Endothelial cell (in vitro differentiated cells): ENCODE measurements at regions not wholly inside any gene's neighbourhood (a gene's known extent, or its start where the extent isn't known, plus 50 kb on each side); places are given as distances from the start of the nearest gene placed in this dataset.

Source experiments
- DNase-seq: peaks from one replicate; pipeline ENCODE4 v3.0.0; 2021; ENCODE audit warnings: low spot score
- H3K27ac Mint-ChIP-seq: one replicate; pipeline ENCODE4 v1.8.0; 2021; ENCODE audit warnings: mixed read lengths, inconsistent platforms; ENCODE audit not compliant: unreplicated experiment
- H3K27me3 Mint-ChIP-seq: one replicate; pipeline ENCODE4 v1.8.0; 2021; ENCODE audit warnings: mild to moderate bottlenecking, moderate library complexity, mixed read lengths, inconsistent platforms; ENCODE audit not compliant: unreplicated experiment
- H3K36me3 Mint-ChIP-seq: one replicate; pipeline ENCODE4 v1.8.0; 2021; ENCODE audit warnings: mild to moderate bottlenecking, low read depth, mixed read lengths, inconsistent platforms; ENCODE audit not compliant: unreplicated experiment
- H3K4me1 Mint-ChIP-seq: one replicate; pipeline ENCODE4 v1.8.0; 2021; ENCODE audit warnings: mild to moderate bottlenecking, mixed read lengths, inconsistent platforms; ENCODE audit not compliant: unreplicated experiment
- H3K4me3 Mint-ChIP-seq: one replicate; pipeline ENCODE4 v1.8.0; 2021; ENCODE audit warnings: mild to moderate bottlenecking, mixed read lengths, inconsistent platforms; ENCODE audit not compliant: unreplicated experiment
- H3K9me3 Mint-ChIP-seq: one replicate; pipeline ENCODE4 v1.8.0; 2021; ENCODE audit warnings: mixed read lengths, inconsistent platforms; ENCODE audit not compliant: unreplicated experiment
- TF ChIP-seq, protein P1 (sequence below): fragments of 200-600 bp; sonication (generic); IDR thresholded peaks from one replicate; pipeline ENCODE4 v1.5.0; 2021; ENCODE audit warnings: antibody characterized with exemption; ENCODE audit not compliant: unreplicated experiment

DNA sequence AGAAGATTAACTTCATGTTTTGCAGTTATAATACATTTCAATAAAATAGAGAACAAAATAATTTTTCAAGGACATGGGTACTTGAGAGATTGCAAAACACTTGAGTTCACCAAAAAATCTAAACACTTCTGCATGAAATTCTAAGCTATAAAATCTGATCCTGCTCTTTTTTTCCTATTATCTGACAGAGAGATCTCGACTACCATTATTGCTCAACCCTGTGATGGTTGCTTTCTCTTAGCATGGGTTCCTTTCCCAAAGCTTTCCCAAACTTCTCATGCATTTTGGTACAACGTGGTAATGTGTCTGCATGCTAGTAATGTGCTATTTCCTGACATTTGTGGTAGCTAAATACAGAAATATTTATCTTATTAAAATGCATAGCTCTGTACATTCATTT lies 1243.1 kb upstream of the ADGRB3 start:
- no peaks in the 10 kb centered on the region for H3K27me3 Mint-ChIP-seq
- H3K4me1 Mint-ChIP-seq, result no peaks in the 10 kb centered on the region
- TF ChIP-seq, protein P1, sequence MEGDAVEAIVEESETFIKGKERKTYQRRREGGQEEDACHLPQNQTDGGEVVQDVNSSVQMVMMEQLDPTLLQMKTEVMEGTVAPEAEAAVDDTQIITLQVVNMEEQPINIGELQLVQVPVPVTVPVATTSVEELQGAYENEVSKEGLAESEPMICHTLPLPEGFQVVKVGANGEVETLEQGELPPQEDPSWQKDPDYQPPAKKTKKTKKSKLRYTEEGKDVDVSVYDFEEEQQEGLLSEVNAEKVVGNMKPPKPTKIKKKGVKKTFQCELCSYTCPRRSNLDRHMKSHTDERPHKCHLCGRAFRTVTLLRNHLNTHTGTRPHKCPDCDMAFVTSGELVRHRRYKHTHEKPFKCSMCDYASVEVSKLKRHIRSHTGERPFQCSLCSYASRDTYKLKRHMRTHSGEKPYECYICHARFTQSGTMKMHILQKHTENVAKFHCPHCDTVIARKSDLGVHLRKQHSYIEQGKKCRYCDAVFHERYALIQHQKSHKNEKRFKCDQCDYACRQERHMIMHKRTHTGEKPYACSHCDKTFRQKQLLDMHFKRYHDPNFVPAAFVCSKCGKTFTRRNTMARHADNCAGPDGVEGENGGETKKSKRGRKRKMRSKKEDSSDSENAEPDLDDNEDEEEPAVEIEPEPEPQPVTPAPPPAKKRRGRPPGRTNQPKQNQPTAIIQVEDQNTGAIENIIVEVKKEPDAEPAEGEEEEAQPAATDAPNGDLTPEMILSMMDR, result no peak
- peaks cover 9% of the 10 kb centered on the region for H3K9me3 Mint-ChIP-seq
- H3K4me3 Mint-ChIP-seq, result no peak overlapping the region
- H3K27ac Mint-ChIP-seq, result no peak overlapping the region
- no peaks in the 10 kb centered on the region for H3K36me3 Mint-ChIP-seq
- DNase-seq, result no peak

DNA sequence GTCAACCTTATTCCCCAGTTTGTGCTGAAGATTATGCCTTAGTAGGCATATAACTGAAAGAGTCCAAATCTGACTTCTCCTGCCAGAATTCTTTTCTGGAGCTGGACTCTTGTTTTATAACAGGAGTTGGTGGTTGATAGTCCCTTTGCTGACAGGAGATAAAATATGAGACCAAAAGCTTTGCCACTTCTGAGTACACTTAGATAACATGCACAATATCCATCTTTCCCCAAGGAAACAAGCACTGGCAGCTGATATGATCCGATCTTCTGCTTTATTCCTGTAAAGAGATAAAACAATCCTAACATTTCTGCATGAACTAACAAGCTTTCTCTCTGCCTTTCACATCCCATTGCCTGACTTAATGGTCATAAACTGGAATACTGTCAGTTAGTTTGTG lies 1265.4 kb upstream of the ADGRB3 start:
- Mint-ChIP-seq H3K4me1 (no peaks in the 10 kb centered on the region), H3K9me3 (no peaks in the 10 kb centered on the region), H3K27ac (no peak overlapping the region), H3K36me3 (no peaks in the 10 kb centered on the region), H3K4me3 (no peak overlapping the region), H3K27me3 (no peaks in the 10 kb centered on the region)
- DNase-seq, result no peak
- TF ChIP-seq, protein P1, result no peak

DNA sequence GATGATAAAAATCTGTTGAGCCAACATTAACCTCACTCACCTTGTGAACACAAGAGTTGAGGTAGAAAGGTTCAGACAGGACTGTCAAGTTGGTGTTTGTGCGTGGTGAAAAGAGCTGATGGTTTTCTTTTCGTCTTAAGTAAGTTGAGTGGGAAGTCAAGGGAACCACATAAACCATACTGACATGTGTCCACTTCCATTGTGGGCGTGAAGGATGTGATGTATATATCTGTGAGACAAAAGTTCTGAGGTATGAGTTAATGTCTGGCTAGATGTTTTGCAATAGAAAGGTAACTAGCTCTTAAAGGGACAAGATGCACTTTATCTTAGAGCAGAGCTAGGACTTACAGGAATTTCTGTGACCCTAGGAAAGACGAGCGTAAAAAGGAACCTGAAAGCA lies 1272.1 kb upstream of the ADGRB3 start:
- no peaks in the 10 kb centered on the region for H3K9me3 Mint-ChIP-seq
- no peak overlapping the region for H3K4me3 Mint-ChIP-seq
- H3K27me3 Mint-ChIP-seq, result no peaks in the 10 kb centered on the region
- H3K36me3 Mint-ChIP-seq, result no peaks in the 10 kb centered on the region
- H3K27ac Mint-ChIP-seq, result no peak overlapping the region
- DNase-seq, result no peak
- TF ChIP-seq, protein P1, result no peak
- H3K4me1 Mint-ChIP-seq, result no peaks in the 10 kb centered on the region

DNA sequence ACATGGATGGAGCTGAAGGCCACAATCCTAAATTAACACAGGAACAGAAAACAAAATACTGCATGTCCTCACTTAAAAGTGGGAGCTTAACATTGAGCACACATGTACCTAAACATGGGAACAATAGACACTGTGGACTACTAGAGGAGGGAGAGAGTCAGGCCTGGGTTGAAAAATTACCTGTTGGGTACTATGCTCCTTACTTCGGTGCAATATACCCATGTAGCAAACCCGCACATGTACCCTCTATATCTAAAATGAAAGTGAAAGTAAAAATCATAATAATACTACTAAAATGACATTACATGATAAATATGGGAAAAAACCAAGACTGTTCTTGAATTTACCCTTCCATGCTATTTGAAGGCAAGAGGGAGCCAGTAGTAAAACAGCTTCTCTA lies 1273.8 kb upstream of the ADGRB3 start:
- no peaks in the 10 kb centered on the region for H3K36me3 Mint-ChIP-seq
- H3K9me3 Mint-ChIP-seq, result no peaks in the 10 kb centered on the region
- no peak overlapping the region for H3K4me3 Mint-ChIP-seq
- H3K4me1 Mint-ChIP-seq, result no peaks in the 10 kb centered on the region
- no peak overlapping the region for H3K27ac Mint-ChIP-seq
- TF ChIP-seq, protein P1, result no peak
- no peaks in the 10 kb centered on the region for H3K27me3 Mint-ChIP-seq
- DNase-seq, result no peak

DNA sequence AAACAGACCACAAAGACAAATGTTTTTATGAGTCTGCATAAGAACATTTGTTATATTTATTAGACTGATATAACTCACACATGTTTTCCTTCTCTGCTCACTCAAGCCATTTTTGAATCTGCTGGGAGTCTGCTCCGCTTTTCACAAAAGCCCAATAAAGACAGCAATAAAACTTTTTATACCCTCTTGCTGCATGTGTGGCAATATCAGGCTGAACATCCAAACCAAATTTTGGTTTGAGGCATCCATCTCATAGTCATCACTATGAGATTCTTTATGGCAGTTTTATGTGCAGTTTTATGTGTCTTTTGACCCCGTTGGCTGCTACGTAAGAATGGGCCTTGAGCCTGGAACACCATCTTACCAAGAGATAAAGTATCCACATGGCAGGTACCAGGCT lies 1276.8 kb upstream of the ADGRB3 start:
- no peak for DNase-seq
- Mint-ChIP-seq H3K4me1 (no peaks in the 10 kb centered on the region), H3K27me3 (no peaks in the 10 kb centered on the region), H3K4me3 (no peak overlapping the region), H3K36me3 (no peaks in the 10 kb centered on the region), H3K9me3 (no peaks in the 10 kb centered on the region), H3K27ac (no peak overlapping the region)
- TF ChIP-seq, protein P1, result no peak
